HG03060 (cell line): ENCODE measurements at regions not wholly inside any gene's neighbourhood (a gene's known extent, or its start where the extent isn't known, plus 50 kb on each side); places are given as distances from the start of the nearest gene placed in this dataset.

ENCODE experiments used
- ATAC-seq: cut with Tn5 transposase; IDR thresholded peaks from one replicate; pipeline ENCODE4 v1.9.1; 2021; ENCODE audit warnings: low read depth, moderate number of reproducible peaks; ENCODE audit not compliant: unreplicated experiment

DNA sequence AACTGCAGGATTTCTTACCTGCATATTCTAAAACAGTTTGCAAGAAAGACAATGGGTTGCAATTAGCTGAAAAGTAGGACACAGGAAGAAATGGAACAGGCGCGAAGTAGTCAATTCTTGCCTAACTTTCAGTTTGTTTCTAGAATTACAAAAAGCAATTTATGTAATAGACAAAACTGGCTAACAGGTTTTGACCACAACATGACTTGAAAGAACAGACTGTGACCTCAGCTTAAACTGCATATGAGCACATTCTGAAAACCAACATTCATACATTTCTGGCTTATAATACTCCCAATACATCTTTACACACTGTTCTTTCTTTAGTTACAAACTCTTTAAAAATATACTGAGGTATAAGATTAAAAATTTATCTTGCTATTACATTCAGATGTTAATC, 405.9 kb upstream of the B3GALT2 start:
- no peak for ATAC-seq

DNA sequence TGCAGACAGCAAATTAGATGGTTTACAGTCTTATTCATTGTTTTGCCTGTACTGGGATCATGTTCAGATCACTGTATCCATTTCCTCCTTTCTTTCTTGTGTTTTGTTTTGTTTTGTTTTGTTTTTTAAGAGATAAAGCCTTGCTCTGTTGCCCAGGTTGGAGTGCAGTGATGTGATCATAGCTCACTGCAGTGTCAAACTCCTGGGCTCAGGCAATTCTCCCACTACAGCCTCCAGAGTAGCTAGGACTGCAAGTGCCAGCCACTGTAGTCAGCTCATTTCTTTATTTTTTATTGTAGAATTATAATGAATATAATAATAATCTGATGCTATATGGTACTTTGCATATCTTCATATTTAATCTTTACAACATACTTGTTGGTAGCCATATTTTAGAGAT, 403.7 kb upstream of the B3GALT2 start:
- ATAC-seq = no peak

DNA sequence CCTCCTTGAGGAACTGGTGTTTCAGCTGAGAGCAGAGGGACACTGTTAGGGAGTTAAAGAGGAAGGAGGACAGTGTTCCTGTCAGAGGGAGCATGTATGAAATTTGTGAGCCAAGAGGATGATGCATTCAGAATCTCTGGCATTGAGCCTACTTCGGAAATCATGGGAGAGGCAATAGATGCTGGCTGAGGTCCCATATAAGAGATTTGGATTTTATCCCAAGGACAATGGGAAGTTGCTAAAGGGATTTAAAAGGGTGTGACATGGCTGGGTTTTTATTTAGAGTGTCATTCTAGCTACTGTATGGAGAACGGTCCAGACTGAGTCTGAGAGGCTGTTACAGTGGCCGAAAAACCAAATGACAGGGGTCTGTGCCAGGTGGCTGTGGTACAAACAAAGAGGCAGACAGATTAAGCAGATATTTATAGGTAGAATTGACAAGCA, 403.2 kb upstream of the B3GALT2 start:
- ATAC-seq = no peak

DNA sequence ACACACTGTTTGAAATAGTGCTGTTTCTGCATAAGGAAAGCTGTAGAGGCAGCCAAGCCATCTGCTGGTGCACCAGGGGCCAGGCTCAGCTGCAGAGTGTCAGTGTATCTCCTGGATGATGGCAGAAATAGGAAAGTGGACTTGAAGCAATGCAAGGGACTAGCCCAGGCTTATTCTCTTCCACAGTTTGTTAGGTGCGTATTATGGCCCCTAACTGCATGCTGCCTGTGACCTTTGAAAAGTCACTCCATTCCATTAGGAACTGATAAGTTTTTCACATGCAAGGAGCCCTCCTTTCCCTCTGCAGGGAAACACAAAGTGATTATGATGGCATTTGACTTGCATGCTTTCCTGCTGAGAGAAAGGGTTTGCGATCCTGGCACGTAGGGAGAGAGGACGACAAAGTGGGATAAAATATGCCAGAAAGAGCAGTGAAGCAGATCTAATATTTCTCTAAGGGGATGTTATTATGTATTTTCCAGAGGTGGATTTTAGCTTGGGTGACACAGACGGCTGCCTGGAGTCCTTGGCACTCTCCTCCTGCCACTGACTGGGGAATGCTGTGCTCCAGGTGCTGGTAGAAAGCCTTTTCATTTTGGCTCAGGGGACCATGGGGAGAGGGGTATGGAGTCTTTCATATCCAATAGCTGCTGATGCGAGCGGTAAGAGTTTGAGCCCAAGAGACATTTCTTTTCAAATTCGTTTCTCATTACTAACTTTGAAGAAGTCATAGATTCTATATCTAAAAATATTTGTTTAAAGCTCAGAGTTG, 402.1 kb upstream of the B3GALT2 start:
- no peak for ATAC-seq

DNA sequence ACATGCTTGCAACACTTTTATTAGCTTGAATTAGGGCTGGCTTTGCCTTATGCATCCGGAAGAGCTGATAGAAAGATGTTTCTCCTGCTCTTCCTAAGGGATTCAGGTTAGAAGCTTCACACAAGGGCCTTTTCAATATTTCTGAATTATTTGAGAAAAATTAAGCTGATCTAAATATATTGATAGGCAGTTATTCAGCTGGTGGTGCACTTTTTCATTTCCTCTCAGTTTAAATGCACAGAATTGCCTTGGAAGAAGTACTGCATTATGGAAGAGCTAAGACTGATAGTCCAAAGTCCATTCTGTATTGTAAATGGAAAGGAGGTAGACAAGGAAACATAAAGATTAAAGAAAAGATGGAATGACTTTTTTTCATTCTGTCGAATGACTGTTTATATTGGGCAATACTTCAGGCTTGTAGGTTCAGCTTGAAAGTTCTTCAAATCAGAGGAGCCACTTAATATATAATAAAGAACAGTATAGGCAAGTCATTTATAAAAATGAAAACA, 398.4 kb upstream of the B3GALT2 start:
- no peak for ATAC-seq

DNA sequence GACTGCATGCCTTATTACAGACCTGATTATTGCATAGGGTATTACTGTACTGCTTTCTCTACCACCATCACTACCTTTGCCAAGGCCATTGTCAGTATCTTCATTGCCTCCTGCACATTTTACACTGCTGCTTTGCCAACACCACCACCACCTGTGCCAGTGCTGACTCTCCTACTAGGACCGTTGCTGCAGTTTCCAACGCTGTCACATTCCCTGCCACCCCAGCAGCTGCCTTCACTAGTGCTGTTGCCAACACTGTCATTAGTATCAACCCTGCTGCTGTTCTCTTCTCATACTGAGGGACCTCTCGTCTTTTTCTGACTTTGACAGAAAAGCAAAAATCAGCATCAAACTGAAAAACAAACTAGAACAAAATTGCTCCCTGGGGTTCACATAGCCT, 394.9 kb upstream of the B3GALT2 start:
- ATAC-seq = no peak

DNA sequence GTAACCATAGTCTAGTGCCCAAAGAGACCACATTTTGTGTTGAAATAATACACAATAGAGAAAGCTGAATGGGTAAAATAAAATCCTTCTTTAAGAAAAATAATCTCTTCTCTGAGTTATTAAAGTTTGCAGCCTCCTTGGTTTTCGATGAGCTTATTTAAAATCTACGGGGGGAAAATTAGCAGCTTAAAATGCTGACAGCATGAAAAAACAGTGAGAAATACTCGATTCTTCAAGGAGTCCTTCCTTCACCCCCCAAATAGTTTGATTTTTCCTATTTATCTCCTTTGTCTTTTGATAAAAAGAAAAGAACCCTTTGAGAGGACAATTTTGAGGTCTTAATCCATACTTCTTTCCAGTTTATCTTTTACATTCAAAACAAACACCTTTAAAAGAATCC, 394.0 kb upstream of the B3GALT2 start:
- no peak for ATAC-seq

DNA sequence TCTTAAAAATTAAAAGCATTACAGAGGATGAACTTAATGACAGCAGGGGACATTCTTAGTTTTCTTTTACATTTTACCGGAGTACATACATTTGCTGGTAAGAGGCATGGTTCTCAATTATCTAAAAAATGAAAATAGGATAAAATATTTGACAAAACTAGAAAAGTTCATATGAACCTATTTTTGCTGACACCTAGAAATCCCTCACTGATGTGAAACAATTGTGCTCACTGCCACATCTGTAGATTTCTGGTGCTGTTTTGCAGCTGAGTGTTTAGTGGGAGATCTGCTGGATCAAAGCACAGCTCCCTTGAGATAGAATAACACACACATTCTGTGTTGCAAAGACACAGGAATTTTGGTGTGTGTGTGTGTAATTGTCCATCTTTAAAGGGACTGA, 392.9 kb upstream of the B3GALT2 start:
- no peak for ATAC-seq

DNA sequence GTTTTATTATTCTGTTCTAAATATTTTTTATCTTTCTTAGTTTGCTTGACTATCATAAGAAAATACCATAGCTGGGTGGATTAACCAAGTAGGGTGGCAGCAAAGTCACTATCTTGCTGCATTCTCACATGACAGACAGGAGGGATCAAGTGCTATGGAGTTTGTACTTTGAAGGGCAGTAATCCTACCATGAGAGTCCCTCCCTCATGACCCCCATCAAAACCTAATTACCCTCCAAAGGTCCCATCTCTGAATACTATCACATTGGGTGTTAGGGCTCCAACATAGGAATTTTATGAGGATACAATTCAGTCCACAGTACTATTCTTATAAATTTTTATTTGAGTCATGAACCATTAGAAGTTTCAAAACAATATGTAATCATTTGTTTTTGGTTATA, 388.5 kb upstream of the B3GALT2 start:
- no peak for ATAC-seq

DNA sequence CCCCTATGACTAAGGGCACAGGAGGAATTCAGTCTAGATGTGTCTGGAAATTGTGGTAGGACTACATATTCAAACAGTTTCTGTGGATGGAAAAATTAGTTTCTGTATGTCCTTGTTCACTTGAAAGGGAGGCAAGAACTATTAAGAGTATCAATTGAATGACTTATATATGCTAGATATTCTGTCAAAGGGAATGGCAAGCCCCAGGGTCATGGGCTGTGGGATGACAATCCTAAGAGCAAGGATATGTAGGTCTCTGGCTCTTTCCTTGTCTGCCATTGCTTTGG, 383.5 kb upstream of the B3GALT2 start:
- no peak for ATAC-seq

DNA sequence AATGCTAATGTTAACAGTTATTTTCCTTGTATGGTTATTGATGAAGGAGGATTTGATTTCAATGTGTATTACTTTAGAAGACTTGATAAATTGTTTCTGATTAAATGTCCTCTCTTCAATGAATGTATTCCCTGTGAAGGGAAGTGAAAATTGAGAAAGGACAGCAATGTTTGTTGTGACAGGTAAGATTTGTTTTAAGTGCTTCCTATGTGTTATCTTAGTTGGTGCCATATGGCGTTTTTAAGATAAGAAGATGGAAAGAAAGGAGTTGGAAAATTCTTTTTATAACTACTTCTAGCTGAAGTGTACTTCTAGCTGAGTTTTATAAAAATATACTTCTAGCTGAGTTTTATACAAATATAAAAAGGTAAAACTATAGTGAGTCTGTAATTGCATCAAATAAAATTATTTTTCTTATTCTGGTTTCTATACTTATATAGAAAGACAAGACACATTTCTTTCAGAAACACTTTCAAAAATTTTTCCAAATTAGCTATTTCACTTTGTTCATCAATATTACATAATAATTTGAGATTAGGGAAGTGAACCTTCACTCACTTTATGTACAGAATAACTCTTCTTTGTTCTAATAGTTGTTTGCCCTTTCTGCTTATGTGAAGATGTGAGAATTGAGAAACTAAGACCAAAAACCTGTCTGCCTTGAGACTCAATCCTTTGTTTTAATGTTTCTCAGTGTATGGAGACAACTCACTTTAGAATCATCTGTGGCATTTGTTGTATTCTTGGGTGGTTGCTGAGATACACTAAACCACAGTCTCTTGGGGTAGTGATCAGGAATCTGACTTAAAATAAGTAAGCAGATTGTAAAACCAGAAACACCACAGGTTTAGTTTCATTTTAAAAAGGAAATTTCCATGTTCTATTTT, 382.9 kb upstream of the B3GALT2 start:
- ATAC-seq = no peak

DNA sequence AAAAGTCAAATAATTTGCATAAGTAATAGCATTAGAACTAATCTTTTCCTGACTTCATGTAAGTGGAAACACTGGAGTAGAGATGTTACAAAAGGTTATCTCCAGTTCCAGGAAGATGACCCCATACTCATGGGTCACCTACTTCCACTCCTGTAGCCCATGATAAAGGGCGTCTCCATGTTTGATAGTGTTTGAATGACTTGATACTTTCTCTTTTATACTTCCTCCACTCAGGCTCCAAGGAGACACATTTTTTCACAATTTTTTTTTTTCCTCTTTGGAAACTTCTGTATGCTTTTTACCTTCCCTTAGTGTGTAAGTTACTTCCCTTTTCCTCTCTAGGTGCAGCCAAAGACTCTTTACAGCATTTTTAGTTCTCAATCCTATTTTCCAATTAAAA, 382.1 kb upstream of the B3GALT2 start:
- no peak for ATAC-seq

DNA sequence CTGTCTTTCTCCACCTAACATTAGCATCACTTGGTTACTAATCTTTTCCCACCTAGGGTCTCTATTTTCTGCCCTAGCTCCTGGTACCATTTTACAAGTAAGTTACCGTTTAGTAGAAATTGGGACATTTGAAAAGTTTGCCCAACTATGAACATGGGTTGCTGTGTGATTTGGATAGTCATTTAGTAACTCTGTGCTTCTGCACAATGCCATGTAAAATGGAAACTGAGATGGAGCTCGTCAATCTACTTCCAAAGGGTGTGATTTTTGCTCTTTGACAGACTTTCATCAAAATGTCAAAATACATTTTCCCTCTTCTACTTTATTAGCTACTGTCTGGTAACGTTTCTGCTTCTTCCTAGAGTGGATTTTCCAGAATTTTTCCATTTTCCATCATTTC, 381.5 kb upstream of the B3GALT2 start:
- ATAC-seq = no peak

DNA sequence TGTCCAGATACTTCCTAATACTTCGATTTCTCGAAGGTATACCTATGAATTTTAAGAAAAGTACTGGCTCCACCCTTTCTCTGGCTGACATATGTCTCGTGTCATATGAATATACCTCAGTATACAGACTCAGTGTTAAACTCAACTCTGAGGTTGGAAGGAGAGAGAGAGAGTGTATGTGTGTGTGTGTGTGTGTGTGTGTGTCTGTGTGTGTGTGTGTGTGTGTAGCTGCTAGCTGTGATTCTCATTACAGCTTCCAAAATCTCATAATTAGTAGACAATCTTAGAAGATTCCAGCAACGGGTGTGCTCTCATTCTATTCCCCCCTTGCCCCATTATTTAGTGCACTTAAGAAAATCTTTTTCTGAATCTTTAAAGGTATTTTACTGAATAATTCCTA, 380.3 kb upstream of the B3GALT2 start:
- no peak for ATAC-seq

DNA sequence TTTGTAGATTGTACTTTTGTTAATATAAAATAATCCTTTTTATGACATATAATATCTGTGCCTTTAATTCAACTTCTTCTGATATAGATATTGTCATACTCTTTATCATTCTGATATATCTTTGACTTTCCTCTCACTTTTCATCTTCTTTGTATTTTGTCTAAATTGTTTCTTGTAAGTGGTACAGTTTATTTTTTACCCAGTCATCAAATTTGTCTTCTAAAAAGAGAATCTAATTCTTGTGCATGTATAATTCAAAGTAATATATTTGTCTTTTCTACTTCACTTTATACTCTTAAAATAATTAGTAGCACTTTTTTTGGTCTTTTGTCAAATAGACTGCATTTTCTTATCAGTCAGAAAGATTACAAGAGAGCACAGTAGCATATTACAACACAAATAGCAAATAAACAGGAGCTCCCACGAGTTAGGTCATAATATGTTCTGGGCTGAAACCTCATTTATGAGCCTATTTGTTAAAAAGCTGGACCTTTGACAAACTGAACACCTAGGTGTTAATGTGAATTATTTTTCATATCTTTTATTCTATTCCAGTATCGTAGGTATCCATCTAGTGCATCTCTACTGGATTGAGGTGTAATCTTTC, 379.7 kb upstream of the B3GALT2 start:
- no peak for ATAC-seq

DNA sequence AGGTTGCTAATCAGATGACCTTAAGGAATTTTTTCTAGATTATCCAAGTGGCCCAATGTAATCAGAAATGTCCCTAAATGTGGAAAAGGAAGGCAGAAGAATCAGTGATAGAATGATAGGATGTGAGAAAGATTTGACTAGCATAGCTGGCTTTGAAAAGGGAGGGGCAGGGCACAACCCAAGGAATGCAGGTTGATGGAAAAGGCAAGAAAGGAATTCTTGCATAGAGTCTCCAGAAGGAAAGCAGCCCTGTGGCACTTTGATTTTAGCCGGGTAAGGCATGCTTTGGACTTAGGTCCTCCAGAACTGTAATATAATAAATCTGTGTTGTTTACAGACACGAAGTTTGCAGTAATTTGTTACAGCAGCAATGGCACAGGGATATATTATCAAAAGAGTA, 375.7 kb upstream of the B3GALT2 start:
- ATAC-seq = no peak

DNA sequence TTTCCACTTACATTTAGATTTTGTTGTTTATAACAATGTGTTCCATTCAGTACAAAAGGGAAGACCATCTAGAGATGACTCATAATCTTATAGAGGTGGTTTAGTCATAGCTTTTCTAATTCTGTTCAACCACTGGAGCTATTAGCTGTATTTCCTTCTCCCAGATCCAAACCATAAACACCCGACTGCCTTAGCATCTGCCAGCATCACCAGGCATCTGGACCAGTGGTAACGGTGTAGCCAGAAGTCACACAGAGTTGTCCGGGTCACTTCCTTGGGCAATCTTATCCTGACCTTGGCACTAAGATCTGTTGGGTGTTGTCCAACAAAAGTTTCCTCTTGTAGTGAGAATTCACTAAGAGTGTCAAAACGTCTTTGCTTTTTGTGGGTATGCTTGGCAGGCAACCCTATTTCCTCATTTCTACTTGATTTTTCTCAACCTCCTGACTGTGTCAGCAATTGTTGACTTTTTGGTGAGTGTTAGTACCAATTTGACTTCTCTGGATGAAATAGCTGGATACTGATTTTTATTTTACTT, 372.1 kb upstream of the B3GALT2 start:
- no peak for ATAC-seq

DNA sequence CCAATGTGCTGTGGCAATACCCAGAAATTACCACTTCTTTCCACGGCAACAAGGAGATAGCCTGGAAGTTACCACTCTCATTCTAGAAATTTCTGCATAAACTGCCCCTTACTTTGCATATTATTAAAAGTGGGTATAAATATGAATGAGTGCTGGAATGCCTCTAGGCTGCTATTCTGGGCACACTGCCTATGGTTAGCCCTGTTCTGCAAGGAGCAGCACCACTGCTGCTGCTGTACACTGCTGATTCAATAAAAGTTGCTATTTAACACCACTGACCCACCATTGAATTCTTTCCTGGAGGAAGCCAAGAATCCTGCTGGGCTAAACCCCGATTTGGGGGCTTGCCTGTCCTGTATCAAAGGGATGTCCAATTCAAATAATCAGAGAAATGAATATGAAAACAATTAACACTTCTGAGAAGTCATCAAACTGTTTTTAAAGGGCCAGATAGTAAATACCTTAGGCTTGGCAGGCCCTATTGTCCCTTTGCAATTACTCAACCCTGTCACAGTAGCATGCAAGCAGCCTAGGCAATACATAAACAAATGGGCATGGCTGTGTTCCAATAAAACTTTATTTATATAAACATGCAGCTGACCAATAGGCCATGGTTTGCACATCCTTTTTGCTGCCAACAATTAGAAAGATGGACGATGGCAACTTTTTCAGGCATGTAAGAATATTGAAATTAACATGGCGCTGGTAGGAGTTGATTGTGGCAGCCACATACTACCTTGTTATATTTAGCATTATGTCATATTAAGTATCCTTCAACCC, 369.4 kb upstream of the B3GALT2 start:
- ATAC-seq = no peak

DNA sequence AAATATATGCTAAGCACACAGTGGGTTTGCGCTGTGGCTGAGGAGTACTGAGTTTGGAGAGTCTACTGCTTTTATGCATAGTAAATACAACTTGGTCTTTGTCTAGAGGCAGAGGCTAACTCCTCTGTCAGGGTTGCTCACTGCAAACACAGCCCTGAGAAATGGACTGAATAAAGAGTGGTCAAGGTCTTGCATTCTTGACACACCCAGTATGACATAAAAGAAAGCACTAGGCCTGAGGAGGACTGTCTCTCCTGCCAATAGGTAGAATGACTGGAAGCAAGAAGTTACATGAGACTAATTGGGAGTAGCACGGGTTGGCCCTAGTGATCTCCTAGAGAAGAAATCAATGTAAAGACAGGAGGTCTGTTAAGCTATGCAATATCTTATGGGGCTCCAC, 367.2 kb upstream of the B3GALT2 start:
- no peak for ATAC-seq

DNA sequence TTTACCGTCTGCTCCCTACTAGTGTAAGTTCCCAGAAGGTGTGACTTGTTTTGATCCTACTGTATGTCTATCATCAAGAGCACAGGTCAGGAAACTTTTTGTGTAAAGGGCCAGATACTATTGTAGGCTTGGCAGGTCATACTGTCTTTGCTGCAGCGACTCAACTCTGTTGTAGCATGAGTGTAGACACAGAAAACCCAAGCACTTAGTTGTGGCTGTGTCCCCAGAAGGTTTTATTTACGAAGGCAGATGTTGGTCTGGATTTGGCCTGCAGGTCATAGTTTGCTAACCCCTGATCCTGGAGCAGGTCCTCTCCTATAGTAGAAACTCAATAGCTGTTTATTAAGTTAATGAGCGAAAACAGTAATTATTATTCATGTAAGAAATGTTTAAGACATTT, 365.9 kb upstream of the B3GALT2 start:
- no peak for ATAC-seq
